AG09309 (cell line): ENCODE measurements at regions not wholly inside any gene's neighbourhood (a gene's known extent, or its start where the extent isn't known, plus 50 kb on each side); places are given as distances from the start of the nearest gene placed in this dataset.

Experiments used
- DNase-seq: peaks from one replicate; pipeline ENCODE4 v3.0.0-alpha.2; 2010; ENCODE audit warnings: low read depth
- H3K4me3 ChIP-seq: 2 replicates; pipeline ENCODE4 v1.5.1; 2011; ENCODE audit warnings: mild to moderate bottlenecking, low read depth, low read length, moderate library complexity; ENCODE audit not compliant: control insufficient read depth
- TF ChIP-seq, protein P1 (sequence below): IDR thresholded peaks from 2 replicates; pipeline ENCODE4 v1.5.1; 2011; ENCODE audit warnings: mild to moderate bottlenecking, low read depth, low read length, inconsistent platforms; ENCODE audit not compliant: insufficient read depth, control insufficient read depth; ENCODE audit errors: missing control alignments

DNA sequence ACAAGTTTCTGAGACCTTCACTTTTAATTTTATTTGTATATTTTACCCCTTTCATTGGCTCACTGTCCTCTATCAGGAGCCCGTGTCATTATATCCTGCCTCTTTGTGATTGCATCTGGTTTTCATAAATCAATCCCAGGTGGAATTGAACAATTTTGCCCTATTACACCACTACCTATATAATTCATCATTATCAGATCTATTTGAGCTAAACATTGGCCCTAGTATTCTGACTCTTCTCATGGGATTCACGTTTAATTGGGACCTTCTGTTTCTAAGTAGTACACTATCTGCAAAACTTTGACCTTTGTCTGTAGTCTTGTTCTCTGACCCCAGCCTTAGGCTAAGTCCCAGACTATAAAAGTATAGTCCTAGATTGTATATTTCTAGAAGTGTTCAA is 114.1 kb downstream of the FAT4 start:
- DNase-seq, result no peak
- TF ChIP-seq, protein P1, sequence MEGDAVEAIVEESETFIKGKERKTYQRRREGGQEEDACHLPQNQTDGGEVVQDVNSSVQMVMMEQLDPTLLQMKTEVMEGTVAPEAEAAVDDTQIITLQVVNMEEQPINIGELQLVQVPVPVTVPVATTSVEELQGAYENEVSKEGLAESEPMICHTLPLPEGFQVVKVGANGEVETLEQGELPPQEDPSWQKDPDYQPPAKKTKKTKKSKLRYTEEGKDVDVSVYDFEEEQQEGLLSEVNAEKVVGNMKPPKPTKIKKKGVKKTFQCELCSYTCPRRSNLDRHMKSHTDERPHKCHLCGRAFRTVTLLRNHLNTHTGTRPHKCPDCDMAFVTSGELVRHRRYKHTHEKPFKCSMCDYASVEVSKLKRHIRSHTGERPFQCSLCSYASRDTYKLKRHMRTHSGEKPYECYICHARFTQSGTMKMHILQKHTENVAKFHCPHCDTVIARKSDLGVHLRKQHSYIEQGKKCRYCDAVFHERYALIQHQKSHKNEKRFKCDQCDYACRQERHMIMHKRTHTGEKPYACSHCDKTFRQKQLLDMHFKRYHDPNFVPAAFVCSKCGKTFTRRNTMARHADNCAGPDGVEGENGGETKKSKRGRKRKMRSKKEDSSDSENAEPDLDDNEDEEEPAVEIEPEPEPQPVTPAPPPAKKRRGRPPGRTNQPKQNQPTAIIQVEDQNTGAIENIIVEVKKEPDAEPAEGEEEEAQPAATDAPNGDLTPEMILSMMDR, result no peak
- no peak overlapping the region for H3K4me3 ChIP-seq

DNA sequence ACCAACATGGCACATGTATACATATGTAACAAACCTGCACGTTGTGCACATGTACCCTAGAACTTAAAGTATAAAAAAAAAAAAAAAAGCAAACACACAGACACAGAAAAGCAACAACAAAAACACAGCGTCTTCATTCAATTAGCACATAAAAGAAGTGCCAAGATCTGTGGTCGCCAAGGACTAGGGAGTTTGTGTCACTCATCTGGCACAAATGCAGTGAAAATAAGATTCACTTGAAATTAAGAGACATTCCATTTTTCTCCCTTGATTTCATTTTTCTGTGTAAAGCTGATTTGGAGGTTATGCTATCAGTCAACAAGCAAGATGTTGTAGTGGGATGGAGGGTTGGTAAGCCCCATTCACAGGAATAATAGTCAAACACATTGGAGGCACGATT is 115.3 kb downstream of the FAT4 start:
- TF ChIP-seq, protein P1, result no peak
- no peak for DNase-seq
- H3K4me3 ChIP-seq, result no peak overlapping the region

GRCh38 chr4:125432078-125432477 is 117.3 kb downstream of the FAT4 start:
- DNase-seq, result no peak
- TF ChIP-seq, protein P1, result no peak
- H3K4me3 ChIP-seq, result no peak overlapping the region

GRCh38 chr4:125433453-125433852 is 118.7 kb downstream of the FAT4 start:
- TF ChIP-seq, protein P1, result no peak
- peak; percentile 55 for DNase-seq
- no peak overlapping the region for H3K4me3 ChIP-seq

DNA sequence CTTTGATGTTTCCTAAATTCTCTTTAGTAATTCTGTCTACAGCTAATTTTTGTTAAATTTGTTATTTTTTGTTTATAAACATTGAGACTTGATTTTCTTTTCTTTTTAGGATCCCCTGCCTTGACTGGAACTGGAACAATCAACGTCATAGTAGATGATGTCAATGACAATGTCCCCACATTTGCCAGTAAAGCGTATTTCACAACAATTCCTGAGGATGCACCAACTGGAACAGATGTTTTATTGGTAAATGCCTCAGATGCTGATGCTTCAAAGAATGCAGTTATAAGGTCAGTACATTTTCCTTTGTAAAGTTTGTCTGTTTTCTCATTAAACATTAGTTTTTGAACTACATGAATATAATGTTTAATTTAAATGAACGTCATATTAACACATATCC is 119.4 kb downstream of the FAT4 start:
- TF ChIP-seq, protein P1, result no peak
- DNase-seq, result peak; percentile 47
- H3K4me3 ChIP-seq, result no peak overlapping the region

- TF ChIP-seq, protein P1, result no peak
- no peak overlapping the region for H3K4me3 ChIP-seq
- no peak for DNase-seq
These were observed 126.1 kb downstream of the FAT4 start for GRCh38 chr4:125440814-125441213.

DNA sequence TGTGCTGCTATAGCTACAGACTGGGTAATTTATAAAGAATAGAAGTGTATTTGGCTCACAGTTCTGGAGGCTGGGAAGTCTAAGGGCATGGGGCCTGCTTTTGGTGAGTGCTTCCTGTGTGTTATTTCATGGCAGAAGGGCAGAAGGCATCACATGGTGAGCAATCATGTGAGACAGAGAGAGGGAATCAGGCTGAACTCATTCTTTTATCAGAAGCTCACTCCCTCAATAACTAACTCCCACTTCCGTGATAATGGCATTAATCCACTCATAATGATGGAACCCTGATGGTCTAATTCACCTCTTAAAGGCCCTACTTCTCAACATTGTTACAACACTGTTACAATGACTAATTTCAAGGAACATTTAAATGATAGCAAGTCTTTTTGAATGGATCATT is 129.4 kb downstream of the FAT4 start:
- no peak for DNase-seq
- H3K4me3 ChIP-seq, result no peak overlapping the region
- TF ChIP-seq, protein P1, result no peak
